Loucy (cell line): ENCODE measurements at regions not wholly inside any gene's neighbourhood (a gene's known extent, or its start where the extent isn't known, plus 50 kb on each side); places are given as distances from the start of the nearest gene placed in this dataset.
"Not testable (repeated sequence)": the region's sequence is repeated elsewhere in the genome, so short reads cannot be mapped to it uniquely, and the experiment has no call there.

ENCODE experiments used
- H2AFZ ChIP-seq: fragments of 200-600 bp; sonication (generic); 2 replicates; pipeline ENCODE4 v1.6.0; 2016; ENCODE audit warnings: antibody characterized with exemption, mild to moderate bottlenecking, low read length, moderate library complexity
- H3F3A ChIP-seq: fragments of 200-600 bp; 2 replicates; pipeline ENCODE4 v1.6.0; 2016; ENCODE audit warnings: antibody characterized with exemption, low read depth, mild to moderate bottlenecking
- H3K27me3 ChIP-seq: fragments of 200-600 bp; sonication (generic); 2 replicates; pipeline ENCODE4 v1.6.1; 2014; ENCODE audit warnings: low read length, mild to moderate bottlenecking; ENCODE audit not compliant: insufficient read depth, poor library complexity, severe bottlenecking
- H3K36me3 ChIP-seq: fragments of 200-600 bp; sonication (generic); 2 replicates; pipeline ENCODE4 v1.6.1; 2016; ENCODE audit warnings: low read length; ENCODE audit not compliant: insufficient read depth
- H3K4me1 ChIP-seq: fragments of 200-600 bp; sonication (generic); 2 replicates; pipeline ENCODE4 v1.5.1; 2014; ENCODE audit warnings: low read length, mild to moderate bottlenecking; ENCODE audit not compliant: insufficient read depth, poor library complexity, severe bottlenecking
- H3K4me2 ChIP-seq: fragments of 200-600 bp; sonication (generic); 2 replicates; pipeline ENCODE4 v1.6.0; 2014; ENCODE audit warnings: antibody characterized with exemption, low read length, low read depth, mild to moderate bottlenecking; ENCODE audit not compliant: poor library complexity, severe bottlenecking
- H3K4me3 ChIP-seq: fragments of 200-600 bp; sonication (generic); 2 replicates; pipeline ENCODE4 v1.5.1; 2014; ENCODE audit warnings: low read length, mild to moderate bottlenecking, mixed read lengths; ENCODE audit not compliant: poor library complexity, severe bottlenecking
- H3K79me2 ChIP-seq: fragments of 200-600 bp; sonication (generic); 2 replicates; pipeline ENCODE4 v1.6.1; 2014; ENCODE audit warnings: low read length; ENCODE audit not compliant: insufficient read depth
- H3K9ac ChIP-seq: fragments of 200-600 bp; sonication (generic); 2 replicates; pipeline ENCODE4 v1.6.0; 2014; ENCODE audit warnings: mild to moderate bottlenecking, low read depth, low read length, moderate library complexity; ENCODE audit not compliant: poor library complexity, severe bottlenecking
- H3K9me2 ChIP-seq: fragments of 200-600 bp; sonication (generic); replicated peaks from 2 replicates; pipeline ENCODE4 v1.6.1; 2016; ENCODE audit warnings: low read depth, low read length, mixed read lengths
- H3K9me3 ChIP-seq: fragments of 200-600 bp; sonication (generic); 2 replicates; pipeline ENCODE4 v1.6.1; 2014; ENCODE audit warnings: mild to moderate bottlenecking, antibody characterized with exemption, low read length, low read depth; ENCODE audit not compliant: insufficient read depth
- H4K20me1 ChIP-seq: fragments of 200-600 bp; sonication (generic); 2 replicates; pipeline ENCODE4 v1.6.0; 2014; ENCODE audit warnings: antibody characterized with exemption, low read length, mild to moderate bottlenecking; ENCODE audit not compliant: insufficient read depth, poor library complexity, severe bottlenecking
- EZH2phosphoT487 ChIP-seq: fragments of 200-600 bp; IDR thresholded peaks from 2 replicates; pipeline ENCODE4 v1.6.1; 2018; ENCODE audit warnings: antibody characterized with exemption, mild to moderate bottlenecking, moderate library complexity, borderline replicate concordance
- TF ChIP-seq, protein P1 (sequence below): fragments of 200-600 bp; sonication (generic); conservative IDR thresholded peaks from 2 replicates; pipeline ENCODE4 v1.5.1; 2014; ENCODE audit warnings: mild to moderate bottlenecking, antibody characterized with exemption, low read length

GRCh38 chr1:190835658-190836057, 358.0 kb upstream of the BRINP3 start:
- H3K9me3 ChIP-seq, result no peaks in the 10 kb centered on the region
- H3F3A ChIP-seq, result no peaks in the 10 kb centered on the region
- H3K79me2 ChIP-seq, result no peaks in the 10 kb centered on the region

GRCh38 chr1:190837200-190837599, 359.5 kb upstream of the BRINP3 start:
- not testable (repeated sequence) for H3K27me3 ChIP-seq, H3K9ac ChIP-seq, H3F3A ChIP-seq, H3K36me3 ChIP-seq, H3K4me1 ChIP-seq, H3K4me2 ChIP-seq, H4K20me1 ChIP-seq, H2AFZ ChIP-seq, H3K79me2 ChIP-seq, H3K9me3 ChIP-seq, H3K4me3 ChIP-seq, H3K9me2 ChIP-seq

More at GRCh38 chr1:190835658-190836057, 358.0 kb upstream of the BRINP3 start:
- Histone ChIP-seq H3K4me1 (no peaks in the 10 kb centered on the region), H3K9ac (no peak overlapping the region), H3K9me2 (no peaks in the 10 kb centered on the region), H3K4me2 (no peak overlapping the region), H2AFZ (no peak overlapping the region), H4K20me1 (no peaks in the 10 kb centered on the region), H3K4me3 (no peak overlapping the region), H3K36me3 (no peaks in the 10 kb centered on the region), H3K27me3 (no peaks in the 10 kb centered on the region)
- TF ChIP-seq EZH2phosphoT487, result no peak
- TF ChIP-seq, protein P1, sequence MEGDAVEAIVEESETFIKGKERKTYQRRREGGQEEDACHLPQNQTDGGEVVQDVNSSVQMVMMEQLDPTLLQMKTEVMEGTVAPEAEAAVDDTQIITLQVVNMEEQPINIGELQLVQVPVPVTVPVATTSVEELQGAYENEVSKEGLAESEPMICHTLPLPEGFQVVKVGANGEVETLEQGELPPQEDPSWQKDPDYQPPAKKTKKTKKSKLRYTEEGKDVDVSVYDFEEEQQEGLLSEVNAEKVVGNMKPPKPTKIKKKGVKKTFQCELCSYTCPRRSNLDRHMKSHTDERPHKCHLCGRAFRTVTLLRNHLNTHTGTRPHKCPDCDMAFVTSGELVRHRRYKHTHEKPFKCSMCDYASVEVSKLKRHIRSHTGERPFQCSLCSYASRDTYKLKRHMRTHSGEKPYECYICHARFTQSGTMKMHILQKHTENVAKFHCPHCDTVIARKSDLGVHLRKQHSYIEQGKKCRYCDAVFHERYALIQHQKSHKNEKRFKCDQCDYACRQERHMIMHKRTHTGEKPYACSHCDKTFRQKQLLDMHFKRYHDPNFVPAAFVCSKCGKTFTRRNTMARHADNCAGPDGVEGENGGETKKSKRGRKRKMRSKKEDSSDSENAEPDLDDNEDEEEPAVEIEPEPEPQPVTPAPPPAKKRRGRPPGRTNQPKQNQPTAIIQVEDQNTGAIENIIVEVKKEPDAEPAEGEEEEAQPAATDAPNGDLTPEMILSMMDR, result no peak

- no peaks in the 10 kb centered on the region for H3F3A ChIP-seq
- no peak overlapping the region for H3K4me2 ChIP-seq
- H2AFZ ChIP-seq, result no peak overlapping the region
- no peaks in the 10 kb centered on the region for H3K79me2 ChIP-seq
- H3K36me3 ChIP-seq, result no peaks in the 10 kb centered on the region
- no peaks in the 10 kb centered on the region for H3K4me1 ChIP-seq
- no peak for TF ChIP-seq EZH2phosphoT487
- TF ChIP-seq, protein P1, result no peak
- H3K9ac ChIP-seq, result no peak overlapping the region
- H4K20me1 ChIP-seq, result no peaks in the 10 kb centered on the region
- no peaks in the 10 kb centered on the region for H3K9me2 ChIP-seq
- H3K27me3 ChIP-seq, result no peaks in the 10 kb centered on the region
- H3K4me3 ChIP-seq, result no peak overlapping the region
- no peaks in the 10 kb centered on the region for H3K9me3 ChIP-seq
Measured at GRCh38 chr1:190837888-190838287, 360.2 kb upstream of the BRINP3 start.

DNA sequence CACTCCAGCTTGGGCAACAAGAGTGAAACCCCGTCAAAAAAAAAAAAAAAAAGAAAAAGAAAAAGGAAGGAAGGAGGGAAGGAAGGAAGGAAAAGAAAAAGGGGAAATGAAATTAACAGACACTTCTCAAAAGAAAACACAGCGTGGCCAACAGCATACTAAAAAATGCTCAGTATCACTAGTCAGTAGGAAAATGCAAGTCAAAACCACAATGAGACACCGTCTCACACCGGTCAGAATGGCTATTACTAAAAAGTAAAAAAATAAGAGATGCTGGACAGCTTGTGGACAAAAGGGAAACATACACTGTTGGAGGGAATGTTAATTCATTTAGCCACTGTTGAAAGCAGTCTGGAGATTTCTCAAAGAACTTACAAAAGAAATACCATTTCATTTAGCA, 369.5 kb upstream of the BRINP3 start:
- no peaks in the 10 kb centered on the region for H3K27me3 ChIP-seq
- H3K4me1 ChIP-seq, result no peaks in the 10 kb centered on the region
- H3K9me2 ChIP-seq, result no peaks in the 10 kb centered on the region
- H3K79me2 ChIP-seq, result no peaks in the 10 kb centered on the region
- no peaks in the 10 kb centered on the region for H3K9me3 ChIP-seq
- H2AFZ ChIP-seq, result no peak overlapping the region
- no peaks in the 10 kb centered on the region for H3K36me3 ChIP-seq
- no peaks in the 10 kb centered on the region for H3F3A ChIP-seq
- H3K9ac ChIP-seq, result no peak overlapping the region
- no peaks in the 10 kb centered on the region for H4K20me1 ChIP-seq
- TF ChIP-seq, protein P1, result no peak
- no peak for TF ChIP-seq EZH2phosphoT487
- no peak overlapping the region for H3K4me2 ChIP-seq
- H3K4me3 ChIP-seq, result no peak overlapping the region
